ENCODE measurements at regions not wholly inside any gene's neighbourhood (a gene's known extent, or its start where the extent isn't known, plus 50 kb on each side); places are given as distances from the start of the nearest gene placed in this dataset.

DNA sequence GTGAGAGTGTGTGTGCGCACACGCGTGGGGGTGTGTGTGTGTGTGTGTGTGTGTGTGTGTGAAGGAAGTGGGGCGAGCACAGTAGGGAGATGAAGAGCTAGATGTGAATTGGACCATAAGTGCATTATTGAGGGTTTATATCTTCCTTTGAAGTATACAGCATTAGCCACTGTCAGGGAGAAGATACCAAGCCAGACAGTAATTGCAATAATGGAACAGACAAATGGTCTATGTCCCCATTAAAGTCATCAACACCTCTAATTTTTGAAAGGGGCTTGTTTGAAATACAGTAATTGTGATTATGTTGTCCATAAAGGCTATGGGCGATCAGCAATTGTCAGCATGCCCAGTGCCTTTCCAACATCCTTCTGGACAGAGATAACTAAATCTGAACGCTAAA is 429.2 kb upstream of the NR2F2 start:
- no peak for DNase-seq (ENCODE audit: low read depth in 2 of 2)

DNA sequence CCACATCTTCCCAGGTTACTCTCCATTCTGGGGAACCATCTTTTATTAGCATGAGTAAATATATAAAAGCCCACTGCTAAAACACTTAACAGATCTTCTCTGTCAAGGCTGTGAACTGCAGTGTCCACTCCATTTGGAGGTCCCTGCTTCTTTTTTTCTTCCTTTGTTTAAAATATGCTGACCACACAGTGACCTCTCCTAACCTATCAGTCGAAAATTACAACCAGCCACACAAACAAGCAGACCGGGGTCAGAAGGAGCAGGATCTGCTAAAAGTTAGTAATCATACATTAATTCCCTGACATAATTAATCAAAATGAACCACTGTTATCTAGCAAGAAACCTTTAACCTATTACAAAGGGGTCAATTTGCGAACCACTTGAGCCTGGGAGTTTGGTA is 427.9 kb upstream of the NR2F2 start:
- DNase-seq (ENCODE audit: low read depth in 2 of 2), result no peak

DNA sequence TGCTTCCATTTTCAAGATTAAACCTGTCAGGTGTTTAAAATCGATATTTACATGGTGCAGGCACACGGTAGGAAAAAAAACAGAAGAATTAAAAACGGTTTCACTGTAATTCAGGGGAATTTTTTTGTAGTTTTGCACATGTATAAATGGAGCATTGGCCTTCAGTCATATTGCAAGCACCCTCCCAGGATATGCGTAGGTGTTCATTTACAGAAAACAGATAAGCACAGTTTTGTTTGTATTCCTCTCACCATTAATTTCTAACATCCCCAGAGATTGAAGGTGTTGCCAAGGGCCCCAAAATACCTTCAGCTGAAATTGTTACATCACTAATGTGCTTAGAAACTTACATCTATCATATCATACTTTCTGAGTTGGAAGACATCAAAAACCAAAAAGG is 427.1 kb upstream of the NR2F2 start:
- DNase-seq (ENCODE audit: low read depth in 2 of 2), result no peak

DNA sequence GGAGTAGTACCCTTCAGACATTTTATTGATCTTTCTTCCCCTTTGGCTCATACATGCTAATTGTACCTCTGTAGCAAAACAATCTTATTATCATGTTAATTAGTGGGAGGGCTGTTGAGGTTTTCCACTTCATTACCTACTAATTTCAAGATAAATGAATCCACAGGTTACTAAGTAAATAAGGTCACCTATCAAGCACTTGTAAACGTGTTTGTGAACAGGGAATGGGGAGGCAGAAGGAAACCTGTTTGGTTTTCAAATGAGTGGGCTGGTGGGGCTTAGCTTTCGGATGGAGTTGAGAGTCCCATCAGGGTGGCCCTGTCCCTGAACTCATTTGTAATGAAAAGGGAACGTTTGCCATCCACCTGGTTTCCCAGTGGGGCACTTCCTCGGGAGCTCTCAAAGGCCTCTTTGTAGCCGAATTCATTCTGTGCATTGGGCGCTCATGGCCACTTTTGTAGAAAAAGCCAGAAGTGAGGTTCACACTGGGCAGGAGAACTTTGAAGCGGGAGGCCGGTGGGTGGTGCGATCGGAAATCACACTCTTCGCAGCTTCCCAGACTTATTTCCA is 419.8 kb upstream of the NR2F2 start:
- DNase-seq (ENCODE audit: low read depth in 2 of 2), result no peak

DNA sequence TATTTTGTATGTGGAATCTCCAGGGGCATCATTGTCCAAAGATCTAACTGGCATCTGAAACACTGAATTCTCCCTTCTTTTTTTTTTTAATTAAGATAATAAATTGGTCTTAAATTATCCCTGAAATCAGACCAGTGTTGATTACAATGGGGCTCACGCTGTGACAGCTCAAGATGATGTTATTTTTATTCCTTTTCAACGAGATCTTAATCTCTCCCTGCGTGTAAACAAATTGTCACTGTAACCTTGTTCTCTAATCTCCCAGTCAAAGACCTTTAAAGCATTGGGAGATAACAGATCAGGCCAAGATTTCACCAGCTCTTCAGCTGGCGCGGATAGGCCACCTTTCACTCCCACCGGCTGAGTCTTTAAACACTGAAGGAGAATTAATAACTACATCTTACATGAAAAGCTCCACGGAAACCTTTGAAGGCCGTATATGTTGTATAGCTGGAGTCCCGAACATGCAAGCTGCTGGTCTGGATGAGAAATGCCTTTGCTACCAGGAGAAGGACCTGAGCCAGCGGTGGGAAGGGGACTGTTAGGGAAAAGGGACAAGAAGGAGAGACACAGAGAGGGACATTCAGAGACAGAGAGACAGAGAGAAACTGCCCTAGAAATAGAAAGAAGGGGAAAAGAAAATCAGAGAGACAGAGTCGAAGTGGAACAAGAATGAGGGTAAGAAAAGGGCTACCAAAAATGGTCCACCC is 418.8 kb upstream of the NR2F2 start:
- no peak for DNase-seq (ENCODE audit: low read depth in 2 of 2)

DNA sequence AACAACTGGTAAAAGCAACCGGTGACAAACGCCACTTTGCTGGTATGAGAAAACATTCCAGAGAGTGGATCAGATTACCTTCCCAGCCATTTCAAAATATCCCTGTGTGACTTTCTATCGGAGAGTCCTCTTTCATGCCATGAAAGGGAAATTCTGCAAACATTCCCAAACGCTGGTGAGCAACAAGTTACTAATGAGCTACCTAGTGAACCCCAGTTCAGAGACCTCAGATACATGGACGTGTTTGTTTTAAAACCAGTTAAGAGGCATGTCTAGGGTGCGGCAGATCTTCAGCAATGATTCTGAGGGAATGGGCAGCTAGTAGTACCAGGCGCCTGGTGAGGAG is 418.2 kb upstream of the NR2F2 start:
- DNase-seq (ENCODE audit: low read depth in 2 of 2), result no peak

DNA sequence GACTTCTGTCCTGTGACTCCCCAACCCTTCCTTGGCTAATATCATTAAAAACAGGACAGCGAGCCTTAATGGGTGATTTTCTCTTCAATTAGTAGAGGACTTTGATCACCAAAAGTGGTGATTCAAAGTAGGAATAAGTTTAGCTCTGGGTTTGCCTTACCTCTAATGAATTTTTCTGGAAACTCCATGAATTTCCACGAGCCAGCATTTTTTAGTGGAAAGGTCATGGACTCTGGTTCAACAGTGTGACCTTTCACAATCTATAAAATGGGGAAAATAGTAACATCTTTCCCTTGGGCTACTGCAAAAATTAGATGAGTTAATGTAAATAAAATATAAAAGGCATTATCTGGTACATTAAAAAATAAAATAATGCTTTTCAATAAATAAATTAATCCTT is 417.8 kb upstream of the NR2F2 start:
- no peak for DNase-seq (ENCODE audit: low read depth in 2 of 2)

DNA sequence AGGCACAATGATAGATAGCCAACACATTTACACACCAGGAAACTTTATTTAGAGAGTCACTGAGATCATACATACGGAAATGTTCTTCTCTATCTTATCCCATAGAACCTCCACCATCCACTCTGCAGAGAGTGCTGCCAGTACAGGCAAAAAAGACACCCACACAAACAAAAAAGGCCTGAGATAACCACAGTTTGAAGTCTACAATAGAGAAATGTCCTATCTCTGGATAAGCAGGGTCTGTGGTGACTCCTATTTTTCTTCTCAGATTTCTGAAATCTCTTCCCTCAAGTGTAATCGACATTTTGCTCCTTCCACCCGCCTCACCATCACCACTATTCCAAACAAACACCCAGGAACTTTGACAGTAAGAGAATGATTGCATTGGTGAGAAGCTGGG is 413.9 kb upstream of the NR2F2 start:
- no peak for DNase-seq (ENCODE audit: low read depth in 2 of 2)

DNA sequence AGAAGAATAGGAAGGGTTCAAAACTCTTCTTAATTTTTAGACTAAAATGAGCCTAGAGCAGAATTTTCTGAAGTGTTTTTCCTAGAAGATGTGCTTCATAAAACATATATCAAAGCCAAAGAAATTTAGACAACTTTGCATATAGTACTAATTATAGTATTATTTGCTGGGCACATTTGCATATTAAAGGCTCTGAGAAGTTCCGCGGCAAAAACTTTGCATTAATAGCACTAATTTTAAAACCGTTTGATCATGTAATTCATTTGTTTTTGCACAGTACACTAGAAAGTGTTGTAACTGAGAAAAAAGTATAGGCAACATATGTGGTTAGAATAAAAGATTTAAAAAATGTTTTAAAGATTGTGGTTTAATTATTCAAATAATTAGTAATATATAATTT is 412.0 kb upstream of the NR2F2 start:
- DNase-seq (ENCODE audit: low read depth in 2 of 2), result no peak

DNA sequence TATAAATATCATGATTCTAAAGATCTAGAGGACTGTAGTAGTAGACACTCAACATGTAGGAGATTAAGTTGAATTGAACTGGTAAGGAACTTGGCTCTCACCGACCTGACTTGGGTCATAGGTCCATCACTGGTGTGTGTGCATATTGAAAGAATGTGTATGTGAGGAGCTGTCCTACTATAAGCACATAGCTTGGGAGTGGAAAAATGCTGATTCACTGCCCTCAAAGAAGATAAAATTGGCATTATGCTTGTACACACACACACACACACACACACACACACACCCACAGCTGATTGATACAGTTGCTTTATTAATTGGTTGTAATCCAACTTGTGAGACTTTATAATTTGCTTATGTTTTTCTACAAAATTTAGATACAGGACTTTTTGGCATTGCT is 411.0 kb upstream of the NR2F2 start:
- no peak for DNase-seq (ENCODE audit: low read depth in 2 of 2)

DNA sequence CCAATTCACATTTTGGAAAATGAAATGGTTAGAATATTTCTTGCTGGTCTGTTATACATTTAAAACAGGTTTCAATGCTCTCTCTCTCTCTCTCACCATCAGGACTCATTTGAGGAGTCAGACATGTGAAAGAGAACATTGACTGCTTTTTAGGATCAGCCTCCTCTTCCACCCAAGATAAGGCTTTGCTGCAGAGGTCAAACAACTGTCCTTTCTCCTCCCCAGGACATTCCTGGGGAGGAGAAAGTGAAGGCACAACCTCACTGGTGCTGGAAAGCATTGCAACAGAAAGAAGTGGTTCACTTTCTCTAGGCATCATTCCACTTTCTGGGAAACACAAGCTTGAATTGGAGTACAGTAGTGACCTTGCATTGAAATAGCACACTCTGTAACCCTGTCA is 409.1 kb upstream of the NR2F2 start:
- no peak for DNase-seq (ENCODE audit: low read depth in 2 of 2)

DNA sequence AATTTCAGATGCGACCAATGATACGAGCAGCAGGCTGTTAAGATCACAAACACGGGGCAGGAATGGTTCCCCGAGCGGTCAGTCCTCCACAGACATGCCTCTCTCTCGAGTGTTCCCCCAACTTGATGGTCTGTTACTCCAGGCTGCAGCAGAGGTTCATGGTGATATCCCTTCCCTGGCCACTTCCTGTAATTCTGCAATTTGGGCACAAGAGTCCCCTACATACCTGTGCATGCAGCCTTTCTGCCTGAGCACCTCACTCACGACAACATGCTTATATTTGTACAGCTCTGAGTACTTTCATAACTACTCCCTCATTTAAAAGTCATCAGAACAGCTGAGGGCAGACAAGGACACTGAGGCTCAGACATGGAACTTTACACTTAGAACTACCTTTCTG is 408.1 kb upstream of the NR2F2 start:
- no peak for DNase-seq (ENCODE audit: low read depth in 2 of 2)

DNA sequence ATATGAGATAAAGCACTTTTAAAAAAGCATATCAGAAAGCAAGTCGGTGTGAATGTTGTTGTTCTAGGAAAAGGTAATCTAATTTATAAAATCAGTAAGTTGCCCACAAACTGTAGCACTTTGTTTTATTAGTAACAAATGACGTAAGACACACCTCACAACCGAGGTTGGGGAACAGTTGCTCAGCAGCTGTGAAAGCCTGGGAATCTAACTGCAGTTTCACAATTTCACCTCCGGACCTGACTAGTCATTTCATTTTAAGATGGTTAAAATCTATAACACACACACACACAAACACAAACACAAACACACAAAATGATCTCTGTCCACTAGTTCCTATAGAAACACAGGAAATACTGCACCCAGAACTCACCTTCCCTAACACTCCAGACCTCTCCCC is 406.7 kb upstream of the NR2F2 start:
- no peak for DNase-seq (ENCODE audit: low read depth in 2 of 2)

DNA sequence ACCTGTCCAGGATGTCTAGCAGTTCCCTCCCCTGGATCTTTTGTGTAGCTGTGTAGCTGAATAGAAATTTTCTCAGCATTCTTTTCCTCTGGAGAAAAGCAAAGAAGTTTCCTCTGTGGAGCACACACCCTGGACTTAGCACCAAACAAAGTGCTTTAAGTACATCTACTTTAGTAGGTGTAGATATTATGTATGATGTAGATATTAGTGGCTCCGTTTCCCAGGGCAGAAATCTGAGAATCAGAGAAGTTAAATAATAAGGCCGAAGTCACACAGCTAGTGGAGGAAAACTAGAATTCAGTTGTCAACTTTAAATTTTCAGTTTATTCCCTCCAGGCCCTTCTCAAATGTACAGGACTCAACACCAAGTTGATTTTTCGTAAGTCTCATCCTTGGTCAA is 401.7 kb upstream of the NR2F2 start:
- DNase-seq (ENCODE audit: low read depth in 2 of 2), result no peak

DNA sequence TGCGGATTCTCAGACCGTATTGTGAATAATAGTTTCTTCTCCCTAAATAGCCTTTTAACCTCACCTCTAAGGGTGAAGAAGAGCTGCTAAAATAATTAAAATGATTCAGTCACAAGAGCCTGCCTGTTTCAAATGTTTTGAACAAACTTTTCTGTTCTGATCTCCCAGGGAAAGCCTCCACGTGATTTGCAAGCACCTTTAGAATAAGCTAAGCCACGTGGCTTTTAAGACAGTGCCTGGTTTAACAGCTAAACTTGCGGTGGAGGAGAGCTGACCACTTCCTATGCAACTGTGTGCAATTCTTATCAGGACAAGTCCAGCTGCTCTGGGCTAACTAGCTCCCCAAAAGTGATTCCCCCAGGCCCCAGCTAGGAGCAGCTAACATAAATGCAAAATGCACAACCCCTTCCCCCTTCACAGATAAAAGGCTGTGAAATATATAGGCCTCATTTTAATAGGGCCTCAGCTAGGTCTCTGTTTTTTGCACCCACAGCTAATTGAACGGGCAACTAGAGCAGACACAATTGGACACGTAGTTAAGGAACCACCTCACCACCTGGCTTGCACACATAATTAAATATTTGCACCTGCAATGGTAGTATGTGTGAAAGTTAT is 401.2 kb upstream of the NR2F2 start:
- no peak for DNase-seq (ENCODE audit: low read depth in 2 of 2)

DNA sequence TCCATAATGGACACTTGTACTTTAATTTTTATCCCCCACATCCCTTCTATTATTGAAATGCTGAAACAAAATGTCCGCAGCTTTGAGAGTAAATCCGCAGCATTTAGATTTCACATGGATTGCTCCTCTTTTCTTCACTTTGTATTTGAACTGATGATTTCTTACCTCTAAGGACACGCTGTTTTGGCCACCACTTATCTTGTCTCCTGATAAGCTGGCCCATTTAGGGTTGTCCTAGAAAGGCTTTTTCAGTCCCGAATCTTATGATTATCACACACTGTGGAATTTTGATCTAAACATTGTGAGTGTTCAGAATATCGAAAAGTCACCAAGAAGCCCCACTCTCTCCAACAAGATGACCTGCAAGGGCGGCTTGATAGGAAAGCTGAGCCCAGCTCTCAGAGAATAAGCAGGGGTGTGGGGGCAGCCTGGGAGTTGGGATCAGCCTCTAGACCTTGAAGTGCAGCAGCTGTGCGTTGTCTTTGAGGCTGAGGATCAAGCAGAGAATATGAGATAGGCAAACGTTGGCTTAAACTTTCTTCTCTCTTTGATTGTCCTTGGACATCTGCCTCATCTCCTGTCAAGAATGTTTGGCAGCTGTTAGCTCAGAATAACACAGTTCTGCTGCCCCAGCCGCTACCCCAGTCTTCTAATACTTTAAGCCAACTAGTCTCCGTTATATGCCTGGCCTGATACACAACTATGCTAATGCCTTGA is 399.7 kb upstream of the NR2F2 start:
- DNase-seq (ENCODE audit: low read depth in 2 of 2), result no peak

DNA sequence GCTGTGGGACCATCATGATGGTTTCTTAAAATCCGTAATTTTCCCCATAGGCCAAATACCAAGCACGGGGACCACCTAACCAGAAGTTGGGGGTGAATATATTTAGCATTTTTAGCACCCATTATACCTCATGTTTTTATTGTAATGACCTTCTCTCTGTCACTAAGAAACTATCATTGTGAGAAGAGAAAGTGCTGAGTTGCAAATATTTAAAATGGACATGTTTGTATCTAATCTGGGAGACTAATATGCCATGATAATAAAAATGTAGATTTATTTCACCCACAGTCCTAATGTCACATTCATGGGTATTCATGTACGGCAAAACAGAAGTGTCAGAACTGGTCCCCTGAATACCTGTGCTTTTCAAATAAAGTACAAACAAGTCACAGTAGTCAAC is 398.9 kb upstream of the NR2F2 start:
- no peak for DNase-seq (ENCODE audit: low read depth in 2 of 2)

DNA sequence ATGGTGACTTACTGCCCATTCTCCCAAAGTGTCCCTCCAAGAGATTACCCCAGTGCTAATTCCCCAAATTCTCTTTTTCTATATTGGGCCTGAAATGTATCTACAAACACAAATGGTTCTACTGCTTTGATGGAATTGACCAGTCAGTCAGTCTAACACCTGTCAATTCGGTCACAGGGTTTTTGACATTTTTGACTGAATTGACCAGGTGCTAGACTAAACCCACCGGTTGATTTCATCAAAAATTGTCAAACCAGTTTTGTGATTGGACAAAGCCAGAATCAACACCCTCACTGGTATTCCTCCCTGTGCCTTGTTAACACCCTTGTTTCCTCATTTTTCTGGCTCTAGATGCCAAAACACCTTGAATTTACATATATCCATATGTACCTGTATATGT is 398.4 kb upstream of the NR2F2 start:
- no peak for DNase-seq (ENCODE audit: low read depth in 2 of 2)

DNA sequence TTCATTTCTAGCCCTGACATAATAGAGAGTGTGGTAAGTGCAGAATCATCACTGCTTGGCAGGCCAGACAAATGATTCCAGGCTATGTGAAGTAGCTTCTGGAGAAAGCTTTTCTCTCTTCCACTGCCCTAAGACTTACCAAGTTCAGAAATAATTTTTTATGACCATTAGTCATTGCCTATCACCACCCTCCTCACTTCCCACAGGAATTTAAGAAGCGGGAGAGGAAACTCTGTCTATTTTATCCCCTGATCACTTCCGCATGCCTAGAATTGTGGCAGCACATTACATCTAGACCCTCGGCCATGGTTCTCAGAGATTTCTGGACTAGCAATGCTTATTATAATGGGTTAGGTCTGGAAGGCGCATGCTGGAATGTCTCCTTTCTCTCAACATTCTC is 397.8 kb upstream of the NR2F2 start:
- DNase-seq (ENCODE audit: low read depth in 2 of 2), result no peak

DNA sequence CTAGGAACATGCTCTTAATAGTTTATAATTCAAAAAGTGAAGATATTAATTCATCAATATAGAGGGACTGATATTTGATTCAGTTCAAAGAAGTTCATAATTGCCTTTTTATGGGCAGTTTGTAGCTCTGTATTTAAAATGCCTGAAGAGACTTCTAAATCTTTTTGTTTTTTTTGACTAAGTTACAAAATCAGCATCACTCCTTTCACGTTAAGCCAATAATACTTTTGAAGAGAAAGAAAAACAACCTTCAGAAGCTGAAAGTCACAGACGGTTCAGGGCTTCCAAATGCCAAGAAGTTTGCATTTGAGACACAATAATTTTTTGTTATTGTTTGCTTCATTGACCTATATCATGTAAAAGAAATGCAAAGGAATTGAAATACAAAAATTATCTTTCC is 394.6 kb upstream of the NR2F2 start:
- no peak for DNase-seq (ENCODE audit: low read depth in 2 of 2)

DNA sequence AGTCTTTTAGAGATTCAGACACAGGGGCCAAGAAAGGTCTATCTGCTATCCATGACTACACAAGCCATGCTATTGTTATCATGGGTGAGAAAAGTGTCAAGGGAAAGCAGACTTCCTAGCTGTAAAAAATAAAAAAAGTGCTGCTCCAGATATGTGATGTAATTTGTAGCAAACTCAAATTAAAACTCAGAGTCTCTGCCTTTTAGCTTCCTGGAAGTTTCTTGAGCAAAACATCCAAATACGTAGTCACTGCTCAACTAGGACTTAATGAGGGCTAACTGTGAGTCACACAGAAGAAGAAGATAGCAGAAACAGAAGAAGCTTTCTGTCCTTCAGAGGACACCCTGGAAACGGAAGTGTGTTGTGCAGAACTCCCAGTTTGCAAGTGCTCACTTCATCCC is 393.4 kb upstream of the NR2F2 start:
- DNase-seq (ENCODE audit: low read depth in 2 of 2), result no peak

DNA sequence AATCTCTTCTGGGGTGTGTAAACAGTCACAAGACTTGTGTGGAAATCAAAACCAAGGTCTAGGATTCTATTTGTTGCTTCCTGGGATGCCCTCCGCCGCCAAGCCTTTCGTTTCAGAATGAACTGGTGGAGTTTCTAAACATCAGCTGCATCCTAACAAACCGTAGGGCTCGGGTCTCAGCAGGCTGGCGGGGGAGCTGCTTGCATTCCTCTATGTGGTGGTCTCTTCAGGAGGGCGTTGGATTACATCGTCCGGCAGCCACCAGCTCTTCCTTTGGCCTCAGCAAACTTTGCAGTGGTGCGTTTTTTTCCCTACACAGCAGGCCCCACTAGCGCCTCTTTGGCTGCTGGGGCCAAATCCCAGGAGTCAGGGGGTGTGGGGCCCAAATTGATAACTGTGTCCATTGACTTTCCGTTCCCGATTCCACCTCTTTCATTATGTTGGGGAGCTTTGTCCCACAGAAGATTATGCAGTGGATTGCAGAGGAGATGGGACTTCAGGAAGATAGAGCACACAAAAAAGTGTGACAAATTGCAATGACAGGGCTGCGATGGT is 390.0 kb upstream of the NR2F2 start:
- no peak for DNase-seq (ENCODE audit: low read depth in 2 of 2)

DNA sequence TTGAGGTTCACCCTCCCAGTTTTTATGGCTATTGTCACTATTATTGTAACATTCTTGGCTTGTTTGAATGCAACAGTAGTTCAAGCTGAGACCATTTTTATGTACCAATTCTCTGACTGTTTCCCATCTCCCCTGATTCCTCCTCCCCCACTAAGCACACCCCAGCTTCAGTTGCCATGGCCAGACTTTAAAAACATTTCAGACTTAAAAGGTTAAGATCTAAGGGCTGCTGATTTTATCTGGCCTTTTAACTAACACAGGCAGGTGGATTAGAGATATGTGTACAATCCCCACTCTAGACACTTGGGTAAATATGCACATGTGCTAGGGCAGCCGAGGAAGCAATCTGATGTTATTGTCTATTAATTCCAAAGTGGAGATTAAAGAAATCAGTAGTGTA is 386.3 kb upstream of the NR2F2 start:
- no peak for DNase-seq (ENCODE audit: low read depth in 2 of 2)

All from stimulated activated CD4-positive, alpha-beta T cell treated with anti-CD3 and anti-CD28 coated beads, Interleukin-15, amount 100 ng/mL, for 48 hours (primary cell).